ENCODE measurements at regions not wholly inside any gene's neighbourhood (a gene's known extent, or its start where the extent isn't known, plus 50 kb on each side); places are given as distances from the start of the nearest gene placed in this dataset.

- no peak for DNase-seq (ENCODE audit: low spot score)
Measured at GRCh38 chr12:92356425-92356824, 210.8 kb upstream of the BTG1 start.

GRCh38 chr12:92349635-92350034 lies 204.0 kb upstream of the BTG1 start:
- DNase-seq (ENCODE audit: low spot score): no peak

- no peak for DNase-seq (ENCODE audit: low spot score)
Measured at GRCh38 chr12:92342574-92342973, 196.9 kb upstream of the BTG1 start.

GRCh38 chr12:92341065-92341668 lies 195.5 kb upstream of the BTG1 start:
- no peak for DNase-seq (ENCODE audit: low spot score)

GRCh38 chr12:92340441-92341064 lies 194.9 kb upstream of the BTG1 start:
- DNase-seq (ENCODE audit: low spot score): no peak

- no peak for DNase-seq (ENCODE audit: low spot score)
Measured at GRCh38 chr12:92340003-92340402, 194.4 kb upstream of the BTG1 start.

- DNase-seq (ENCODE audit: low spot score): no peak
Measured at GRCh38 chr12:92339198-92339821, 193.7 kb upstream of the BTG1 start.

GRCh38 chr12:92338671-92339070 lies 193.0 kb upstream of the BTG1 start:
- DNase-seq (ENCODE audit: low spot score): no peak

- DNase-seq (ENCODE audit: low spot score): no peak
Measured at GRCh38 chr12:92338102-92338501, 192.5 kb upstream of the BTG1 start.

GRCh38 chr12:92337128-92337527 lies 191.5 kb upstream of the BTG1 start:
- no peak for DNase-seq (ENCODE audit: low spot score)

GRCh38 chr12:92336641-92337040 lies 191.0 kb upstream of the BTG1 start:
- no peak for DNase-seq (ENCODE audit: low spot score)

GRCh38 chr12:92335831-92336230 lies 190.2 kb upstream of the BTG1 start:
- no peak for DNase-seq (ENCODE audit: low spot score)

- DNase-seq (ENCODE audit: low spot score): no peak
Measured at GRCh38 chr12:92334552-92334951, 188.9 kb upstream of the BTG1 start.

GRCh38 chr12:92332552-92332951 lies 186.9 kb upstream of the BTG1 start:
- DNase-seq (ENCODE audit: low spot score): no peak

- no peak for DNase-seq (ENCODE audit: low spot score)
Measured at GRCh38 chr12:92331383-92331782, 185.7 kb upstream of the BTG1 start.

- no peak for DNase-seq (ENCODE audit: low spot score)
Measured at GRCh38 chr12:92330654-92331053, 185.0 kb upstream of the BTG1 start.

GRCh38 chr12:92326877-92327276 lies 181.2 kb upstream of the BTG1 start:
- DNase-seq (ENCODE audit: low spot score): no peak

- DNase-seq (ENCODE audit: low spot score): no peak
Measured at GRCh38 chr12:92324849-92325500, 179.3 kb upstream of the BTG1 start.

GRCh38 chr12:92312463-92312964 lies 166.9 kb upstream of the BTG1 start:
- DNase-seq (ENCODE audit: low spot score): no peak

GRCh38 chr12:92304371-92305055 lies 158.9 kb upstream of the BTG1 start:
- DNase-seq (ENCODE audit: low spot score): no peak

GRCh38 chr12:92302041-92302829 lies 156.6 kb upstream of the BTG1 start:
- no peak for DNase-seq (ENCODE audit: low spot score)

- DNase-seq (ENCODE audit: low spot score): no peak
Measured at GRCh38 chr12:92301356-92301755, 155.7 kb upstream of the BTG1 start.
